ENCODE measurements at regions not wholly inside any gene's neighbourhood (a gene's known extent, or its start where the extent isn't known, plus 50 kb on each side); places are given as distances from the start of the nearest gene placed in this dataset.

DNA sequence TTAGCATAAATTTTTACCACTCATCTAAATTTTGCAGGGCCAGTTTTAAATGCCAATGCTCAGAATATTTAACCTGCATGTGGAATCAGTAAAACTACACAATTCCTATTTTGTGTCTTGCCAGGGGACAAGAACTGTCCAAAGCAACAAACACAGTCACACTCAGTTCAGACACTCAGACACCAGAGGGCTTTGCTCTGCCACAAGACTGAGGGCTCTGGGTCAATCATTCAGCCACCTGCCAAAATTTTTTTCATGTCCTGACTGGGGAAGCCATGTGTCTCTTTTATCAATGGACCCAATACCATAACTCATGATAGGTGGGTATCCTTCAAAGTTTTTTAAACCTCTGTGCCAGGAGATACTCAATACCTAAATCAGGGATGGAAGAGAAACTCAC, 304.0 kb upstream of the ANO3 start:
- TF ChIP-seq, protein P1, sequence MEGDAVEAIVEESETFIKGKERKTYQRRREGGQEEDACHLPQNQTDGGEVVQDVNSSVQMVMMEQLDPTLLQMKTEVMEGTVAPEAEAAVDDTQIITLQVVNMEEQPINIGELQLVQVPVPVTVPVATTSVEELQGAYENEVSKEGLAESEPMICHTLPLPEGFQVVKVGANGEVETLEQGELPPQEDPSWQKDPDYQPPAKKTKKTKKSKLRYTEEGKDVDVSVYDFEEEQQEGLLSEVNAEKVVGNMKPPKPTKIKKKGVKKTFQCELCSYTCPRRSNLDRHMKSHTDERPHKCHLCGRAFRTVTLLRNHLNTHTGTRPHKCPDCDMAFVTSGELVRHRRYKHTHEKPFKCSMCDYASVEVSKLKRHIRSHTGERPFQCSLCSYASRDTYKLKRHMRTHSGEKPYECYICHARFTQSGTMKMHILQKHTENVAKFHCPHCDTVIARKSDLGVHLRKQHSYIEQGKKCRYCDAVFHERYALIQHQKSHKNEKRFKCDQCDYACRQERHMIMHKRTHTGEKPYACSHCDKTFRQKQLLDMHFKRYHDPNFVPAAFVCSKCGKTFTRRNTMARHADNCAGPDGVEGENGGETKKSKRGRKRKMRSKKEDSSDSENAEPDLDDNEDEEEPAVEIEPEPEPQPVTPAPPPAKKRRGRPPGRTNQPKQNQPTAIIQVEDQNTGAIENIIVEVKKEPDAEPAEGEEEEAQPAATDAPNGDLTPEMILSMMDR (IDR thresholded peaks at IDR 0.05): no peak
- no peak for TF ChIP-seq POLR2A (IDR thresholded peaks at IDR 0.05)
